ENCODE measurements at regions not wholly inside any gene's neighbourhood (a gene's known extent, or its start where the extent isn't known, plus 50 kb on each side); places are given as distances from the start of the nearest gene placed in this dataset.

DNA sequence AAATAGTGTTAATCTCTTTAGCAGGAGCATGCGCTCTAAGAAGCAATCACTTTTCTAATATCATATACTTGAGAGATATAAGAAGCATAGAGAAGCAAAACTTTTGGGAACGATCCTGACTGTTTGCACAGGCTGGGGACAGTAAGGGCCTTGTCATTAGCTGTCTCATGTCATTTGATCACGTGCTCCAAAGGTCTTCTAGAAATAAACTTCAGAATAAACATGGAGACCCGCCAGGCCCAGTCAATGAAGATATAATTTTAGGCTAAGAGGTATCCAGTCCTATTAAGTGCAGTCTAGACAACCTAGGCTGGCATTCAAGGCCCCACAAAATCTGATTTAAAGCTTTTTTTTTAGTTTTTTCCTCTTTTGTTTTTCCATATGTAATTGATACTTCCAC is 111.0 kb upstream of the APC start:
- Histone ChIP-seq H3K27me3 (no peaks in the 10 kb centered on the region), H3K4me1 (peaks cover 0 to 21% (median 0%) of the 10 kb centered on the region in 12 donors), H3K9me3 (peaks cover 0 to 4% (median 0%) of the 10 kb centered on the region in 12 donors), H3K4me3 (no peak overlapping the region), H3K36me3 (no peaks in the 10 kb centered on the region), H3K27ac (peak overlapping the region in 3 of 12 donors; percentile 3 to 49 (median 9))
- DNase-seq, result peak in 3 of 5 donors; percentile 27 to 35 (median 33)
- ATAC-seq, result peak; percentile 57 to 83 (median 69)
- no peak for TF ChIP-seq POLR2A (IDR thresholded peaks at IDR 0.05)
- TF ChIP-seq, protein P1, sequence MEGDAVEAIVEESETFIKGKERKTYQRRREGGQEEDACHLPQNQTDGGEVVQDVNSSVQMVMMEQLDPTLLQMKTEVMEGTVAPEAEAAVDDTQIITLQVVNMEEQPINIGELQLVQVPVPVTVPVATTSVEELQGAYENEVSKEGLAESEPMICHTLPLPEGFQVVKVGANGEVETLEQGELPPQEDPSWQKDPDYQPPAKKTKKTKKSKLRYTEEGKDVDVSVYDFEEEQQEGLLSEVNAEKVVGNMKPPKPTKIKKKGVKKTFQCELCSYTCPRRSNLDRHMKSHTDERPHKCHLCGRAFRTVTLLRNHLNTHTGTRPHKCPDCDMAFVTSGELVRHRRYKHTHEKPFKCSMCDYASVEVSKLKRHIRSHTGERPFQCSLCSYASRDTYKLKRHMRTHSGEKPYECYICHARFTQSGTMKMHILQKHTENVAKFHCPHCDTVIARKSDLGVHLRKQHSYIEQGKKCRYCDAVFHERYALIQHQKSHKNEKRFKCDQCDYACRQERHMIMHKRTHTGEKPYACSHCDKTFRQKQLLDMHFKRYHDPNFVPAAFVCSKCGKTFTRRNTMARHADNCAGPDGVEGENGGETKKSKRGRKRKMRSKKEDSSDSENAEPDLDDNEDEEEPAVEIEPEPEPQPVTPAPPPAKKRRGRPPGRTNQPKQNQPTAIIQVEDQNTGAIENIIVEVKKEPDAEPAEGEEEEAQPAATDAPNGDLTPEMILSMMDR (IDR thresholded peaks at IDR 0.05), result no peak
- 58 to 73% (median 62%) methylated on average over 4 of the region's 4 CpGs for WGBS, 4 donors
- intact Hi-C loops (cut with DNase I), result no loop called here

DNA sequence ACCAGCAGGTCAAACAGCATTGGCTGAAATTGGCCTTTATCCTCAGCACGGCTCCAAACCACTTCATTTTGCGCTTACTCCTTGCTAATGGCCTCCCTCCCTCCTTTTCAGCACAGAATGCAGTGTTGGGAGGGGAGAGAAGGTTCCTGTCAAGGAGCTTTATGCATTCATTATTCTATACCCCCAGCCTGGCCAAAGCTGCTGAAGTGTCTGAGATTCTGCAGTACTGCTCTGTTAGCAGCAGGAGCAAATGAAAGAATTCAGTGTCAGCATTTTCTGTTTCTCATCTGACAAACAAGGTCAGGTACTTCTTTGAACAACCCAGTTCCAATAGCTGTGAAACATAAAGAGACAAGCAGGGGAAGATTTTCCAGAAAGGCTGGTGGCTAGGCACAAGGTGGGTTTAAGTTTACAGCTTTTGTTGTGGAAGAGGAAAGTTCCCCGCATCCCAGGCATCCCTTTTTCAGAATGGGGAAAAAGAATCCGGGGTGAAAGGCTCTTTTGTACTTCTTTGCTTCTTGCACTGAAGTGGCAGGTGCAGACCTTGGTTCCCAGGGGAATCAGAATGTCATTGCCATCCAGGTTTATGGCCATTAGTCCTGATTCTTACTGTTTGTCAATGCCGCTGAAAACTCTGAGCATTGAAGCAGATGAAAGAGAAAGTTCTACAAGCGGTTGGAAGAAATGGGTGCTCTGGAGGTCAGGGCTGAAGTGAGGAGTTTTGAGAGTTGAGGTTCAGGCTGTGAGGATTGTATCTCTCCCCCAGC is 109.3 kb upstream of the APC start:
- 54 to 72% (median 61%) methylated on average over 6 of the region's 6 CpGs for WGBS, 4 donors
- no peak for DNase-seq
- no peak for ATAC-seq
- Histone ChIP-seq H3K36me3 (no peaks in the 10 kb centered on the region), H3K4me3 (no peak overlapping the region), H3K9me3 (peaks cover 0 to 8% (median 0%) of the 10 kb centered on the region in 12 donors), H3K4me1 (peaks cover 0 to 21% (median 0%) of the 10 kb centered on the region in 12 donors), H3K27ac (no peak overlapping the region), H3K27me3 (no peaks in the 10 kb centered on the region)
- TF ChIP-seq POLR2A (IDR thresholded peaks at IDR 0.05), result no peak
- TF ChIP-seq, protein P1 (IDR thresholded peaks at IDR 0.05), result no peak
- intact Hi-C loops (cut with DNase I), result no loop called here

DNA sequence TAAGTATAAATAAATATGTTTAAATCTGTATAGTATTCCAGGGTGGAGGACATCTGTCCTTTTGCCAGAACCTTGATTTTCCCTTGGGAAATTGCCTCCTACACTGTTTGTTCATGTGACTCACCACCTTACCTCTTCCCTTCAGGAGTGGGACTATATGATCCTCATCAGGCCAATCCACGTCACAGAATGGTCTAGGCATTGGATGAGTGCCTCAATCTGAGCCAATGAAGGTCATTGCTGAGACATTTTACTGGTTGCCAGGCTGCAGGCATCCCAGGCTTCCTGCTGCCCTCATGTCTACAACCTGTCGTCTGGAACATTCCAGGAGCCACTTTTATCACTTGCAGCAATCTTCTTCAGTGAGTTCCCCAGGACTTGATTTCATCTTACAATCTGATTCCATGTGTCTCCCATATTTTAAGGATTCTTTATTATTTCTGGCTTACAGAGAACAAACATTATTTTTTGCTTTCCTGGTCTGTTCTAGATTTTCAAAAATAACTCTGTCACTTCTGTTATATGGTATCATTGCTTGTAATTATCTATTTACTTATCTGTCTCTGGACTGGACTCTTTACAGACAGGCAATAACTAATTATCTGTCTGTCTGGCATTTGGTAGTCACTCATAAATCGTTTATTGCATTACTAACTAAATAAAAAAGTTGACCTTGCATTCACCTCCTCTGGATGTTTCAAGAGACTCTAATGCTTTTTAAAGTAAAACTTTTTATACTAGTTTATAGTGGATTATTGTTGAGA is 107.3 kb upstream of the APC start:
- H3K4me3 ChIP-seq, result no peak overlapping the region
- intact Hi-C loops (cut with DNase I), result no loop called here
- H3K27me3 ChIP-seq, result no peaks in the 10 kb centered on the region
- TF ChIP-seq POLR2A (IDR thresholded peaks at IDR 0.05), result no peak
- TF ChIP-seq, protein P1 (IDR thresholded peaks at IDR 0.05), result no peak
- 42 to 69% (median 63%) methylated on average over 3 of the region's 3 CpGs for WGBS, 4 donors
- DNase-seq (no peak), ATAC-seq (no peak)
- peaks cover 0 to 8% (median 0%) of the 10 kb centered on the region in 12 donors for H3K9me3 ChIP-seq
- no peak overlapping the region for H3K27ac ChIP-seq
- no peaks in the 10 kb centered on the region for H3K36me3 ChIP-seq
- H3K4me1 ChIP-seq, result peaks cover 0 to 21% (median 0%) of the 10 kb centered on the region in 12 donors

DNA sequence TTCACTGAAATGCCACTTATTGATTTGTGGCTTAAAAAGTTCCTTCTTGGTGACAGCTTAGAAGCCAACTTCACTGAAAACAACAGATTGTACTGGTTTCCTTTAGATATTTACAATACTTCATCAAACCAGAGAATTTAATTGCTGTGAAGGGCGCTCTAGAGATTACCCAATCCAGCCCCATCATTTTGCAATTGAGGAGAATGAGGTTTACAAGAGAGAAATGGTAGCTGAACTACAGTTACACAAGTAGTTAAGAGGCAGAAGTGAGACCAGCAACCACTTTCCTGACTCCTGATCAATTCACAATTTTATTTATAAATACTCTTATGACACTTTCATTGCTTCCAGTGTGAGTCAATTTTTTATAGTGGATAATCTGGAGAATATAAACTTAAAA is 103.5 kb upstream of the APC start:
- ATAC-seq, result no peak
- intact Hi-C loops (cut with DNase I), result no loop called here
- no peak overlapping the region for H3K4me3 ChIP-seq
- H3K27me3 ChIP-seq, result no peaks in the 10 kb centered on the region
- WGBS, 4 donors, result 88 to 94% (median 94%) methylated on average over 1 of the region's 1 CpG
- H3K36me3 ChIP-seq, result no peaks in the 10 kb centered on the region
- DNase-seq, result no peak
- H3K27ac ChIP-seq, result no peak overlapping the region
- TF ChIP-seq POLR2A (IDR thresholded peaks at IDR 0.05), result no peak
- TF ChIP-seq, protein P1 (IDR thresholded peaks at IDR 0.05), result no peak
- H3K9me3 ChIP-seq, result peaks cover 0 to 8% (median 0%) of the 10 kb centered on the region in 12 donors
- H3K4me1 ChIP-seq, result peaks cover 0 to 25% (median 9%) of the 10 kb centered on the region in 12 donors

All from heart left ventricle (tissue), 16 donors.